Activated T-helper 1 cell treated with Interleukin-2 at 50 U/mL for 16 hours (primary cell): ENCODE measurements at regions not wholly inside any gene's neighbourhood (a gene's known extent, or its start where the extent isn't known, plus 50 kb on each side); places are given as distances from the start of the nearest gene placed in this dataset.
"Not testable (repeated sequence)": the region's sequence is repeated elsewhere in the genome, so short reads cannot be mapped to it uniquely, and the experiment has no call there.

Experiments
- DNase-seq: peaks from one replicate; pipeline ENCODE4 v3.0.0-alpha.2; 2020; ENCODE audit warnings: low read depth

GRCh38 chr9:106438928-106439327, 424.0 kb upstream of the ZNF462 start:
- no peak for DNase-seq

- no peak for DNase-seq
These were observed 421.7 kb upstream of the ZNF462 start for GRCh38 chr9:106441283-106441682.

GRCh38 chr9:106443520-106443919, 419.4 kb upstream of the ZNF462 start:
- DNase-seq, result no peak

- DNase-seq, result no peak
These were observed 417.9 kb upstream of the ZNF462 start for GRCh38 chr9:106445107-106445506.

GRCh38 chr9:106449336-106449927, 413.5 kb upstream of the ZNF462 start:
- DNase-seq, result no peak

- no peak for DNase-seq
These were observed 412.4 kb upstream of the ZNF462 start for GRCh38 chr9:106450549-106450948.

- no peak for DNase-seq
These were observed 411.7 kb upstream of the ZNF462 start for GRCh38 chr9:106451223-106451622.

- no peak for DNase-seq
These were observed 406.4 kb upstream of the ZNF462 start for GRCh38 chr9:106456581-106456980.

GRCh38 chr9:106467113-106467864, 395.7 kb upstream of the ZNF462 start:
- DNase-seq, result no peak

- no peak for DNase-seq
These were observed 395.2 kb upstream of the ZNF462 start for GRCh38 chr9:106467865-106468164.

GRCh38 chr9:106468431-106468830, 394.5 kb upstream of the ZNF462 start:
- DNase-seq, result no peak

GRCh38 chr9:106478312-106478711, 384.7 kb upstream of the ZNF462 start:
- DNase-seq, result no peak

GRCh38 chr9:106478727-106479126, 384.2 kb upstream of the ZNF462 start:
- no peak for DNase-seq

- no peak for DNase-seq
These were observed 383.3 kb upstream of the ZNF462 start for GRCh38 chr9:106479679-106480078.

- no peak for DNase-seq
These were observed 381.9 kb upstream of the ZNF462 start for GRCh38 chr9:106481013-106481609.

GRCh38 chr9:106482733-106483132, 380.2 kb upstream of the ZNF462 start:
- DNase-seq, result no peak

- DNase-seq, result no peak
These were observed 376.3 kb upstream of the ZNF462 start for GRCh38 chr9:106486685-106487084.

GRCh38 chr9:106487266-106487665, 375.7 kb upstream of the ZNF462 start:
- no peak for DNase-seq

- DNase-seq, result not testable (repeated sequence)
These were observed 370.8 kb upstream of the ZNF462 start for GRCh38 chr9:106492126-106492525.

- no peak for DNase-seq
These were observed 362.8 kb upstream of the ZNF462 start for GRCh38 chr9:106500171-106500570.

GRCh38 chr9:106501210-106501609, 361.8 kb upstream of the ZNF462 start:
- not testable (repeated sequence) for DNase-seq

- DNase-seq, result no peak
These were observed 360.0 kb upstream of the ZNF462 start for GRCh38 chr9:106502930-106503329.

GRCh38 chr9:106503759-106504158, 359.2 kb upstream of the ZNF462 start:
- no peak for DNase-seq
